ENCODE measurements at regions not wholly inside any gene's neighbourhood (a gene's known extent, or its start where the extent isn't known, plus 50 kb on each side); places are given as distances from the start of the nearest gene placed in this dataset.

DNA sequence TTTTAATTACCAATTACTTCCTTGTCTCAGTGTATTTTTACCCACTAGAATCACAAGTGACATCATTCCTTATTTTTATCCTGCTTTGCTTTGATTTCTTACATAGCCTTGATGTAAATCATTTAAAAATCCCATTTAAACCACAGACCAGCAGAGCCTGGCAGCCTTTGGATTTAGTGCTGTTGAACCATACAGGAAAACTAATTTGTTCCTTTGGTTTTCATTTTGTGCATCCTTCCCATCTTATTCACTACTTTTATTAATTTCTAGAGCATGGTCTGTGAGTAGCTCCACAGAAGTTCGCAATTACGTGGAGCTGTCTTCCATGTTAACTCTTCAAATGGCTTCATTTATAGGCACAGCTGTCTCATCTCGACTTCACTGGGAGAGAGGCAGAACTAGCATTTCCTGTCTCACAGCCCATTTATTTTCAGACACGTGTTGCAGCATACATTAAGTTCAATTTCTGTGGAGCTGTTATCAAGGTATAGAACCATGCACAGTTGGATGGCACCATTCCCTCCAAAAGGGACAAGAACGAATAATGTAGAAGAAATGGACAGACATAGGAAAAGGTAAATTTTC, 235.3 kb downstream of the MRPL39 start:
- CTCF ChIA-PET: no interaction called here
- Mint-ChIP-seq H3K27ac (no peak overlapping the region), H3K4me1 (no peaks in the 10 kb centered on the region), H3K9me3 (ENCODE audit: insufficient read depth) (peaks cover 2% of the 10 kb centered on the region), H3K27me3 (no peaks in the 10 kb centered on the region), H3K4me3 (no peak overlapping the region)
- POLR2A ChIA-PET: no interaction called here
- TF ChIP-seq EZH2 (IDR thresholded peaks at IDR 0.05; ENCODE audit: borderline replicate concordance, insufficient read depth, low read depth, low read length, poor library complexity, severe bottlenecking): no peak
- TF ChIP-seq, protein P1, sequence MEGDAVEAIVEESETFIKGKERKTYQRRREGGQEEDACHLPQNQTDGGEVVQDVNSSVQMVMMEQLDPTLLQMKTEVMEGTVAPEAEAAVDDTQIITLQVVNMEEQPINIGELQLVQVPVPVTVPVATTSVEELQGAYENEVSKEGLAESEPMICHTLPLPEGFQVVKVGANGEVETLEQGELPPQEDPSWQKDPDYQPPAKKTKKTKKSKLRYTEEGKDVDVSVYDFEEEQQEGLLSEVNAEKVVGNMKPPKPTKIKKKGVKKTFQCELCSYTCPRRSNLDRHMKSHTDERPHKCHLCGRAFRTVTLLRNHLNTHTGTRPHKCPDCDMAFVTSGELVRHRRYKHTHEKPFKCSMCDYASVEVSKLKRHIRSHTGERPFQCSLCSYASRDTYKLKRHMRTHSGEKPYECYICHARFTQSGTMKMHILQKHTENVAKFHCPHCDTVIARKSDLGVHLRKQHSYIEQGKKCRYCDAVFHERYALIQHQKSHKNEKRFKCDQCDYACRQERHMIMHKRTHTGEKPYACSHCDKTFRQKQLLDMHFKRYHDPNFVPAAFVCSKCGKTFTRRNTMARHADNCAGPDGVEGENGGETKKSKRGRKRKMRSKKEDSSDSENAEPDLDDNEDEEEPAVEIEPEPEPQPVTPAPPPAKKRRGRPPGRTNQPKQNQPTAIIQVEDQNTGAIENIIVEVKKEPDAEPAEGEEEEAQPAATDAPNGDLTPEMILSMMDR (IDR thresholded peaks at IDR 0.05): no peak
- no peak overlapping the region for H2AFZ ChIP-seq (ENCODE audit: insufficient read depth, low read depth, low read length, poor library complexity, severe bottlenecking)
- H3K4me3 ChIP-seq (ENCODE audit: control extremely low read depth in 1 of 5, extremely low read depth in 1 of 5, insufficient read depth in 1 of 5, low read depth in 2 of 5, low read length in 4 of 5): no peak overlapping the region
- no peak overlapping the region for H3K4me2 ChIP-seq (replicated peaks; ENCODE audit: low read depth, low read length, poor library complexity, severe bottlenecking)
- H3K4me1 ChIP-seq (ENCODE audit: control insufficient read depth in 2 of 2, insufficient read depth in 2 of 2, low read length in 2 of 2): no peaks in the 10 kb centered on the region
- DNase-seq (no peak), ATAC-seq (ENCODE audit: low read depth) (no peak)
- no peaks in the 10 kb centered on the region for H3K27me3 ChIP-seq (replicated peaks in 1 of 4; ENCODE audit: control extremely low read depth in 1 of 4, control insufficient read depth in 3 of 4, insufficient read depth in 4 of 4, low read length in 3 of 4)
- H4K20me1 ChIP-seq (ENCODE audit: control insufficient read depth, insufficient read depth, low read length, poor library complexity, severe bottlenecking): no peaks in the 10 kb centered on the region
- H3K9me3 ChIP-seq (ENCODE audit: control extremely low read depth in 1 of 3, control insufficient read depth in 2 of 3, insufficient read depth in 1 of 3, low read length in 2 of 3): no peaks in the 10 kb centered on the region
- H3K9ac ChIP-seq (ENCODE audit: low read length): no peak overlapping the region
- H3K27ac ChIP-seq (ENCODE audit: low read length in 2 of 2): no peak overlapping the region
- no peaks in the 10 kb centered on the region for H3K79me2 ChIP-seq (ENCODE audit: control insufficient read depth, insufficient read depth, low read length)
- no peaks in the 10 kb centered on the region for H3K36me3 ChIP-seq (replicated peaks in 1 of 2; ENCODE audit: control extremely low read depth in 1 of 2, control insufficient read depth in 1 of 2, extremely low read depth in 1 of 2, insufficient read depth in 2 of 2, low read length in 1 of 2)
- intact Hi-C loops (cut with micrococcal nuclease): no loop called here
- WGBS (ENCODE audit: insufficient coverage): 0% methylated on average over 1 of the region's 5 CpGs

DNA sequence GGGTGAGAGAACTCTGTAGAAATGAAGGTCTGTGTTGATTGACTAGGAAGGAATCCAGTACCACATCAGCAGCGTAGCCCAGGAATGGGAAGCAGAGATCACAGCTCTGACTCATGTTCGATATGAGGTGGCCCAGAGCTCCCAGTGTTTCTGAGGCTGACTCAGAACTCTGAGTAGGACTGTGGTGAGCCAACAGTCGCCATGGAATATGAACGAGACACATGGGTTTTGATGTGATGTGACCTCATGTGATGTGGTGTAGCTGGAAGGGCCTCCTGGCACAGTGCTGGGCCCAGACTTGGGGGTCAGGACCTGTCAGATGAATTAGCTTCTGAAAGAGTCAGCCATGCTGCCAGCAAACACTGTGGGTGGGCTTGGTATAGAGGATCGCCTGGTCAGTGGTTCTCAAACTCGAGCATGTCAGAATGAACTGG, 237.0 kb downstream of the MRPL39 start:
- intact Hi-C loops (cut with micrococcal nuclease): no loop called here
- DNase-seq (no peak), ATAC-seq (ENCODE audit: low read depth) (no peak)
- WGBS (ENCODE audit: insufficient coverage): 95% methylated on average over 6 of the region's 6 CpGs
- Histone ChIP-seq H3K4me2 (replicated peaks; ENCODE audit: low read depth, low read length, poor library complexity, severe bottlenecking) (no peak overlapping the region), H4K20me1 (ENCODE audit: control insufficient read depth, insufficient read depth, low read length, poor library complexity, severe bottlenecking) (no peaks in the 10 kb centered on the region), H3K4me1 (ENCODE audit: control insufficient read depth in 2 of 2, insufficient read depth in 2 of 2, low read length in 2 of 2) (no peaks in the 10 kb centered on the region), H3K9ac (ENCODE audit: low read length) (no peak overlapping the region), H3K79me2 (ENCODE audit: control insufficient read depth, insufficient read depth, low read length) (no peaks in the 10 kb centered on the region), H3K27ac (ENCODE audit: low read length in 2 of 2) (no peak overlapping the region), H3K27me3 (replicated peaks in 1 of 4; ENCODE audit: control extremely low read depth in 1 of 4, control insufficient read depth in 3 of 4, insufficient read depth in 4 of 4, low read length in 3 of 4) (no peaks in the 10 kb centered on the region), H3K36me3 (replicated peaks in 1 of 2; ENCODE audit: control extremely low read depth in 1 of 2, control insufficient read depth in 1 of 2, extremely low read depth in 1 of 2, insufficient read depth in 2 of 2, low read length in 1 of 2) (no peaks in the 10 kb centered on the region), H3K9me3 (ENCODE audit: control extremely low read depth in 1 of 3, control insufficient read depth in 2 of 3, insufficient read depth in 1 of 3, low read length in 2 of 3) (no peaks in the 10 kb centered on the region), H2AFZ (ENCODE audit: insufficient read depth, low read depth, low read length, poor library complexity, severe bottlenecking) (no peak overlapping the region), H3K4me3 (ENCODE audit: control extremely low read depth in 1 of 5, extremely low read depth in 1 of 5, insufficient read depth in 1 of 5, low read depth in 2 of 5, low read length in 4 of 5) (no peak overlapping the region)
- Mint-ChIP-seq H3K27ac (no peak overlapping the region), H3K27me3 (no peaks in the 10 kb centered on the region), H3K4me1 (no peaks in the 10 kb centered on the region), H3K4me3 (no peak overlapping the region), H3K9me3 (ENCODE audit: insufficient read depth) (no peaks in the 10 kb centered on the region)
- TF ChIP-seq, protein P1 (IDR thresholded peaks at IDR 0.05): no peak
- POLR2A ChIA-PET: no interaction called here
- CTCF ChIA-PET: interaction anchor here (0.6 kb wide), 1 partner anchor 29 kb away, joined by 3 read pairs; no protein-coding TSS in a partner anchor

Measured in B cell (primary cell).